ENCODE measurements at regions not wholly inside any gene's neighbourhood (a gene's known extent, or its start where the extent isn't known, plus 50 kb on each side); places are given as distances from the start of the nearest gene placed in this dataset.

DNA sequence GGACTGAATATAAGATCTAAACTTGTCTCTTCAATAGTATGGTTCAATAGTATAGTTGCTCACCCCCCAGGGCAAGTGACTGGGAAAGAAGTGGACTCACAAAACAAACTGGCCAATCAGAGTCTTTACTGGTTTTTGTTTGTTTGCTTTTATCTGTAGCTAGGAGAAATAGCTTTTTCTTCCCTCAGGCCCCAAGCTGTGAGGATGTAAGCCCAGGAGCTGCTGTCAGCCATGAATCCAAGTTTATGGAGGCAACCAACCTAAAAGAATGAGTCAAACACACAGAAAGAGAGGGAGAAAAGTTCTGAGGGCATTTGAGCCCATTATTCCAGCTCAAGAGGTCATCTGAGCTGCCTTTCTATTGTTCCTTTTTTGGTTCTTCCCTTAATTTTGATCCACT is 375.3 kb downstream of the BCAT1 start:
- H3K27me3 ChIP-seq (ENCODE audit: low read depth), result no peaks in the 10 kb centered on the region
- DNase-seq (no peak), ATAC-seq (no peak)
- H3K4me3 ChIP-seq, result no peak overlapping the region
- no peaks in the 10 kb centered on the region for H3K9me3 ChIP-seq
- no peak overlapping the region for H3K27ac ChIP-seq
- no peaks in the 10 kb centered on the region for H3K4me1 ChIP-seq
- TF ChIP-seq, protein P1, sequence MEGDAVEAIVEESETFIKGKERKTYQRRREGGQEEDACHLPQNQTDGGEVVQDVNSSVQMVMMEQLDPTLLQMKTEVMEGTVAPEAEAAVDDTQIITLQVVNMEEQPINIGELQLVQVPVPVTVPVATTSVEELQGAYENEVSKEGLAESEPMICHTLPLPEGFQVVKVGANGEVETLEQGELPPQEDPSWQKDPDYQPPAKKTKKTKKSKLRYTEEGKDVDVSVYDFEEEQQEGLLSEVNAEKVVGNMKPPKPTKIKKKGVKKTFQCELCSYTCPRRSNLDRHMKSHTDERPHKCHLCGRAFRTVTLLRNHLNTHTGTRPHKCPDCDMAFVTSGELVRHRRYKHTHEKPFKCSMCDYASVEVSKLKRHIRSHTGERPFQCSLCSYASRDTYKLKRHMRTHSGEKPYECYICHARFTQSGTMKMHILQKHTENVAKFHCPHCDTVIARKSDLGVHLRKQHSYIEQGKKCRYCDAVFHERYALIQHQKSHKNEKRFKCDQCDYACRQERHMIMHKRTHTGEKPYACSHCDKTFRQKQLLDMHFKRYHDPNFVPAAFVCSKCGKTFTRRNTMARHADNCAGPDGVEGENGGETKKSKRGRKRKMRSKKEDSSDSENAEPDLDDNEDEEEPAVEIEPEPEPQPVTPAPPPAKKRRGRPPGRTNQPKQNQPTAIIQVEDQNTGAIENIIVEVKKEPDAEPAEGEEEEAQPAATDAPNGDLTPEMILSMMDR (IDR thresholded peaks at IDR 0.05), result no peak
- intact Hi-C loops (cut with DNase I), result no loop called here
- H3K36me3 ChIP-seq, result no peaks in the 10 kb centered on the region

DNA sequence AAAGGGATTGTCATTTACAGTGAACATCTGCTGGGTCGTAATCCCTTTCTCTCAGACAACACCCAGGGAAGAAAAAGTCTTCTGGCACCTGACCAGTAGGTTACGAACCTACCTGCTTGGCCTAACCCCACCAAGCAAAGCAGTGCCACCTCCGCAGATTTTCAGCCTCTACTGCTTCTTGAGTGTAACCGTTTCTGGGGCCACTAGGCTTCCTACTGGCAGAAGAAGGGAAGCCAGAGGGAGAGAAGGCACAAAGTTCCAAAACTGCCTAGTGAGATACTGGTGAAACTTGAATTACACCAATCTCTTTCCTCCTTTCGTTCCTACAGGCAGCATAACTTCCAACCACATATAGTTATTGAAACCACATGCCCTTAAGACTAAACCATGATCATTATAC is 383.6 kb downstream of the BCAT1 start:
- intact Hi-C loops (cut with DNase I), result no loop called here
- TF ChIP-seq, protein P1 (IDR thresholded peaks at IDR 0.05), result no peak
- DNase-seq (no peak), ATAC-seq (no peak)
- Histone ChIP-seq H3K9me3 (no peaks in the 10 kb centered on the region), H3K27me3 (ENCODE audit: low read depth) (peaks cover 6% of the 10 kb centered on the region), H3K4me1 (peaks cover 17% of the 10 kb centered on the region), H3K27ac (no peak overlapping the region), H3K4me3 (no peak overlapping the region), H3K36me3 (no peaks in the 10 kb centered on the region)

GRCh38 chr12:24562771-24563431 is 386.0 kb downstream of the BCAT1 start:
- peaks cover 6% of the 10 kb centered on the region for H3K27me3 ChIP-seq (ENCODE audit: low read depth)

GRCh38 chr12:24561882-24562770 is 386.8 kb downstream of the BCAT1 start:
- peaks cover 6% of the 10 kb centered on the region for H3K27me3 ChIP-seq (ENCODE audit: low read depth)
- ATAC-seq (peak; percentile 85 to 90), DNase-seq (peak; percentile 82)
- no peaks in the 10 kb centered on the region for H3K9me3 ChIP-seq
- intact Hi-C loops (cut with DNase I), result no loop called here
- TF ChIP-seq, protein P1 (IDR thresholded peaks at IDR 0.05), result no peak
- H3K4me1 ChIP-seq, result peaks cover 18% of the 10 kb centered on the region
- H3K36me3 ChIP-seq, result no peaks in the 10 kb centered on the region
- H3K27ac ChIP-seq, result peak overlapping the region; percentile 85
- H3K4me3 ChIP-seq, result peak overlapping the region; percentile 80

More at GRCh38 chr12:24562771-24563431, 386.0 kb downstream of the BCAT1 start:
- TF ChIP-seq, protein P1 (IDR thresholded peaks at IDR 0.05), result no peak
- peak overlapping the region; percentile 80 for H3K4me3 ChIP-seq
- H3K36me3 ChIP-seq, result no peaks in the 10 kb centered on the region
- H3K27ac ChIP-seq, result peak overlapping the region; percentile 71
- intact Hi-C loops (cut with DNase I), result no loop called here
- no peaks in the 10 kb centered on the region for H3K9me3 ChIP-seq
- ATAC-seq (peak; percentile 43 to 64), DNase-seq (peak; percentile 53)
- peaks cover 18% of the 10 kb centered on the region for H3K4me1 ChIP-seq

GRCh38 chr12:24561411-24561871 is 387.5 kb downstream of the BCAT1 start:
- intact Hi-C loops (cut with DNase I), result no loop called here
- TF ChIP-seq, protein P1 (IDR thresholded peaks at IDR 0.05), result no peak
- no peak for DNase-seq
- H3K4me1 ChIP-seq, result peaks cover 18% of the 10 kb centered on the region
- peak; percentile 42 to 53 for ATAC-seq
- peak overlapping the region; percentile 80 for H3K4me3 ChIP-seq
- no peaks in the 10 kb centered on the region for H3K36me3 ChIP-seq
- H3K27ac ChIP-seq, result peak overlapping the region; percentile 85
- H3K27me3 ChIP-seq (ENCODE audit: low read depth), result peaks cover 6% of the 10 kb centered on the region
- no peaks in the 10 kb centered on the region for H3K9me3 ChIP-seq

All from lower lobe of right lung (tissue), 2 donors.